Dendritic cell treated with granulocyte-macrophage colony-stimulating factor and Interleukin-4, amounts not matched to agents 40 ng/mL and 50 ng/mL, for 4 days (primary cell): ENCODE measurements at regions not wholly inside any gene's neighbourhood (a gene's known extent, or its start where the extent isn't known, plus 50 kb on each side); places are given as distances from the start of the nearest gene placed in this dataset.
"Not testable (repeated sequence)": the region's sequence is repeated elsewhere in the genome, so short reads cannot be mapped to it uniquely, and the experiment has no call there.

Experiments
- H3K27ac Mint-ChIP-seq: one replicate; pipeline ENCODE4 v1.8.0; 2022; ENCODE audit warnings: mild to moderate bottlenecking, mixed read lengths
- H3K27me3 Mint-ChIP-seq: one replicate; pipeline ENCODE4 v1.8.0; 2022; ENCODE audit warnings: mild to moderate bottlenecking, mixed read lengths
- H3K36me3 Mint-ChIP-seq: one replicate; pipeline ENCODE4 v1.8.0; 2022; ENCODE audit warnings: low read depth, mixed read lengths
- H3K4me1 Mint-ChIP-seq: one replicate; pipeline ENCODE4 v1.8.0; 2022; ENCODE audit warnings: low read depth, mixed read lengths
- H3K4me3 Mint-ChIP-seq: one replicate; pipeline ENCODE4 v1.8.0; 2022; ENCODE audit warnings: mild to moderate bottlenecking, moderate library complexity, mixed read lengths
- H3K9me3 Mint-ChIP-seq: one replicate; pipeline ENCODE4 v1.8.0; 2022; ENCODE audit warnings: mixed read lengths
- intact Hi-C: fragments of 100-400 bp; cut with micrococcal nuclease; formaldehyde crosslinking; loops from one replicate; pipeline ENCODE4 v1.15.0; 2022

GRCh38 chr6:150689900-150690590 is 90.4 kb downstream of the PLEKHG1 start:
- intact Hi-C loops: loop anchor here (5.0 to 10.0 kb wide), 2 partner anchors 52 to 125 kb away; no protein-coding TSS in a partner anchor
- Mint-ChIP-seq H3K27ac (no peak overlapping the region), H3K4me3 (no peak overlapping the region), H3K9me3 (no peaks in the 10 kb centered on the region), H3K4me1 (peaks cover 2% of the 10 kb centered on the region), H3K36me3 (no peaks in the 10 kb centered on the region), H3K27me3 (peaks cover 10% of the 10 kb centered on the region)

DNA sequence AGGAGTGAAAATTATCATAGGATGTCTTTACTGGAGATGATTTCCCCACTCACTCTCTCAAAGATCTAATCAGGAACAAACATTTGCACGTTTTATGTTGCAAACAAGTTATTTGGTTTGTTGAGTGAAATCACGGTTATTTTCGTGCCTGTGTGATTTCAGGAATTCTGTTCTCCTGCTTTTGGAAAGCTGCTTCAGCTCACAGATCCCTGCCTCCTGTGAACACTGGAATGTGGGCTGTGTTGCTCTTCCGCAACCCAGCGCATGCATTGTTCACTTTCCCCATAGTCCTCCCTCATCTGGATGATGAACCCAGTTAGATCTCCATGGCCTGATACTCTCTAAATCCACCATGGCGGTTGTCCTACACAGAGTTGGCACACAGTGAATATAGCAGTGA is 91.0 kb downstream of the PLEKHG1 start:
- Mint-ChIP-seq H3K27ac (no peak overlapping the region), H3K4me1 (no peaks in the 10 kb centered on the region), H3K9me3 (no peaks in the 10 kb centered on the region), H3K27me3 (peaks cover 10% of the 10 kb centered on the region), H3K4me3 (no peak overlapping the region), H3K36me3 (no peaks in the 10 kb centered on the region)
- intact Hi-C loops: no loop called here

GRCh38 chr6:150691463-150691862 is 91.8 kb downstream of the PLEKHG1 start:
- H3K4me1 Mint-ChIP-seq: no peaks in the 10 kb centered on the region
- intact Hi-C loops: no loop called here
- no peaks in the 10 kb centered on the region for H3K9me3 Mint-ChIP-seq
- no peak overlapping the region for H3K27ac Mint-ChIP-seq
- H3K4me3 Mint-ChIP-seq: no peak overlapping the region
- no peaks in the 10 kb centered on the region for H3K36me3 Mint-ChIP-seq
- H3K27me3 Mint-ChIP-seq: peaks cover 10% of the 10 kb centered on the region

DNA sequence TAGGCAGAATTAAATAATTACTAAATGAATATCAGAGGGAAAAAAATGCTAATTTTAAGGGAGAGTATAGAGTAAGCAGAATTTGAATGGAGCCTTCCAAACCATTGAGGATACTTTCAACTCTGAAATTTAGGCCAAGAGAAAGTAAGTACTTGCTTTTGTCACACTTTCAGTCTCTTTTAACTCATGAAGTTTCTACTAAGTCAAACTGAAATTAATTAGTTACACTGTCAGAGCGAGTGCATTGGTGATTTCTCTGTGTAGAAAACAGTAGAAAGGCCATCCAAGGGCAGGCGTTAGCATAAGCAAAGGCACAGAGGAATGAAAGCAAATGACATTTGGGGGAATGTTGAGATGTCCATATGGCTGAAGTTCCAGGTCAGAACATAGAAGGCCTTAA is 92.9 kb downstream of the PLEKHG1 start:
- intact Hi-C loops: no loop called here
- no peak overlapping the region for H3K27ac Mint-ChIP-seq
- no peaks in the 10 kb centered on the region for H3K36me3 Mint-ChIP-seq

GRCh38 chr6:150694889-150695288 is 95.2 kb downstream of the PLEKHG1 start:
- Mint-ChIP-seq H3K9me3 (no peaks in the 10 kb centered on the region), H3K4me3 (no peak overlapping the region), H3K36me3 (no peaks in the 10 kb centered on the region), H3K27ac (no peak overlapping the region), H3K4me1 (no peaks in the 10 kb centered on the region), H3K27me3 (peaks cover 10% of the 10 kb centered on the region)
- intact Hi-C loops: no loop called here

More for the DNA sequence above, 92.9 kb downstream of the PLEKHG1 start:
- Mint-ChIP-seq H3K27me3 (peaks cover 12% of the 10 kb centered on the region), H3K4me3 (no peak overlapping the region), H3K9me3 (no peaks in the 10 kb centered on the region), H3K4me1 (no peaks in the 10 kb centered on the region)

DNA sequence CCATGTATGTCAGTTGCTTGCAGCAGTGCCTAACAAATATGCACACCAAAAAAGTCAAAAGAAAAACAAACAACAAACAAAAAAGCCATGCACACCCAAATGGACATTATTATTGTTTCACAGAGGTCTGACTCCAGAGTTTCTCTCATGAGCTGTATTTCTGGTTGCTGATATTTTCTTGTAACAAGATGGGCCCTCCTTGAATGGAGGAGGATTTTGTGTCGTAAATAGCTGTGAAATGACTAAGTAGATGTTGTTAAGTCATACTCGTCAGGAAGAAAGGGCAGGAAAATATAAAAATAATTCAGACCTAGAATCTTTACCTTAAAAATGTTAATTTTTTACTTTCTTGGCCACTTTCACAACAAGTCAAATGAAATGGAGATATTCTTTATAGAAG is 96.0 kb downstream of the PLEKHG1 start:
- Mint-ChIP-seq H3K9me3 (no peaks in the 10 kb centered on the region), H3K4me3 (no peak overlapping the region), H3K36me3 (no peaks in the 10 kb centered on the region), H3K27ac (no peak overlapping the region), H3K27me3 (peaks cover 10% of the 10 kb centered on the region), H3K4me1 (no peaks in the 10 kb centered on the region)
- intact Hi-C loops: no loop called here

GRCh38 chr6:150696190-150696589 is 96.5 kb downstream of the PLEKHG1 start:
- Mint-ChIP-seq H3K9me3 (no peaks in the 10 kb centered on the region), H3K4me1 (no peaks in the 10 kb centered on the region), H3K27me3 (peaks cover 10% of the 10 kb centered on the region), H3K4me3 (no peak overlapping the region), H3K36me3 (no peaks in the 10 kb centered on the region), H3K27ac (no peak overlapping the region)
- intact Hi-C loops: no loop called here

DNA sequence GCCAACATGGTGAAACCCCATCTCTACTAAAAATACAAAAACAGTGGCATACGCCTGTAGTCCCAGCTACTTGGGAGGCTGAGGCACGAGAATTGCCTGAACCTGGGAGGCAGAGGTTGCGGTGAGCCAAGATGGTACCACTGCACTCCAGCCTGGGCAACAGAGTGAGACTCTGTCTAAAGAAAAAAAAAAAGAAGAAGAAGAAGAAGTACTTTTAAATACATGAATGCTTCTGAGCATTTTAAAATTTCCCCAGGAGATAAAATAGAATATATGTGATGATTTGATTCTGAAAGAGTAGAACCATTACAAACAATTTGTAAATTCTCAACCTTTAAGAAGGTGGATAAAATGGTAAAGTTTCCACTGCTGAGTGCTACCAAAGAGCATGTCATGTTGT is 97.2 kb downstream of the PLEKHG1 start:
- H3K4me1 Mint-ChIP-seq, intact Hi-C loops, H3K36me3 Mint-ChIP-seq: not testable (repeated sequence)

GRCh38 chr6:150697515-150697914 is 97.8 kb downstream of the PLEKHG1 start:
- Mint-ChIP-seq H3K4me3 (no peak overlapping the region), H3K27ac (no peak overlapping the region), H3K4me1 (peaks cover 1% of the 10 kb centered on the region), H3K9me3 (no peaks in the 10 kb centered on the region), H3K27me3 (peaks cover 10% of the 10 kb centered on the region), H3K36me3 (no peaks in the 10 kb centered on the region)
- intact Hi-C loops: no loop called here

More for the DNA sequence above, 97.2 kb downstream of the PLEKHG1 start:
- not testable (repeated sequence) for H3K27ac Mint-ChIP-seq, H3K4me3 Mint-ChIP-seq, H3K9me3 Mint-ChIP-seq
- H3K27me3 Mint-ChIP-seq: peaks cover 10% of the 10 kb centered on the region

DNA sequence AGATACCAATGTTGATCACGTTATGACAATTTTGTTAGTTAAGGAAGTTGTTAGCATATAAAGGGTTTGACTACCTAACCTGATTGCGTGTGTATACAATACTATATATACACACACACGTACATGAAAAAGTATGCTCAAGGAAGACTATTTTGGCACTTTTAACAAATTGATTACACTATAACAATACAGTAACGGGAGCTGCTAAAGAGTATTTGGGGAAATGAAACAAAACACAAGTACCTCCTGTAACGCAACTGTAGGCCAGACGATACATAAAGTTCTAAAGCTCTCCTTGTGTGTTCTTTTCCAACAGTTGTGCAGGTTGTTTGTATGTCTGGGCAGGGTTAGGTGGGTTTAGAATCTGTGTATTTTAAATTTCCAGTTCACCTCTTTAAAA is 98.7 kb downstream of the PLEKHG1 start:
- Mint-ChIP-seq H3K36me3 (no peaks in the 10 kb centered on the region), H3K27me3 (peaks cover 8% of the 10 kb centered on the region), H3K27ac (no peak overlapping the region), H3K4me1 (peaks cover 6% of the 10 kb centered on the region), H3K9me3 (no peaks in the 10 kb centered on the region), H3K4me3 (no peak overlapping the region)
- intact Hi-C loops: no loop called here

GRCh38 chr6:150702675-150703074 is 103.0 kb downstream of the PLEKHG1 start:
- Mint-ChIP-seq H3K27me3 (peaks cover 2% of the 10 kb centered on the region), H3K9me3 (no peaks in the 10 kb centered on the region), H3K4me3 (no peak overlapping the region), H3K4me1 (peaks cover 11% of the 10 kb centered on the region), H3K36me3 (no peaks in the 10 kb centered on the region), H3K27ac (no peak overlapping the region)
- intact Hi-C loops: no loop called here

- Mint-ChIP-seq H3K27ac (no peak overlapping the region), H3K9me3 (no peaks in the 10 kb centered on the region), H3K4me1 (peaks cover 16% of the 10 kb centered on the region), H3K36me3 (no peaks in the 10 kb centered on the region), H3K27me3 (peaks cover 5% of the 10 kb centered on the region), H3K4me3 (no peak overlapping the region)
- intact Hi-C loops: no loop called here
These were observed 104.9 kb downstream of the PLEKHG1 start for GRCh38 chr6:150704447-150705192.

DNA sequence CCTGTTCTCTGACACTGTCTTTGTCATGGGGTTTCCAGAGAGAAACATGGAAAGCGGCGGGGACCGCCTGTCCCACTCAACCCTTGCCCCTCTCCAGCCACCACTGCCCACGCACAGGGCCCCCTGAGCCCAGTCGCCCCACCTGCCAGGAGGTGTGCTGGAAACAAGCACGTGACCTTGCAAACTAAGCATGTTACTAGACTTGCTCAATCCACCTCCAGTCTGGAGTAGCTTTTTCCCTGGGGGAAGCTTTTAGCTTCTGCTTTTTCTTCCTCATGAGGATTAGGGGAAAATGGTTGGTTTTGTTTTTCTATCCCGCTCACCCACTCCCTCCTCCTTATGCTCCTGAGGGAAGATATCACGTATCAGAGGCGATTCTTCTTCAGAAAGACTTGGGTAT is 105.7 kb downstream of the PLEKHG1 start:
- Mint-ChIP-seq H3K4me3 (no peak overlapping the region), H3K9me3 (no peaks in the 10 kb centered on the region), H3K27me3 (peaks cover 5% of the 10 kb centered on the region), H3K36me3 (no peaks in the 10 kb centered on the region), H3K27ac (no peak overlapping the region), H3K4me1 (peaks cover 16% of the 10 kb centered on the region)
- intact Hi-C loops: no loop called here

GRCh38 chr6:150710236-150710635 is 110.6 kb downstream of the PLEKHG1 start:
- no peak overlapping the region for H3K4me3 Mint-ChIP-seq

More at GRCh38 chr6:150710236-150710635, 110.6 kb downstream of the PLEKHG1 start:
- no peaks in the 10 kb centered on the region for H3K36me3 Mint-ChIP-seq
- H3K9me3 Mint-ChIP-seq: no peaks in the 10 kb centered on the region
- peaks cover 10% of the 10 kb centered on the region for H3K4me1 Mint-ChIP-seq
- intact Hi-C loops: no loop called here
- peaks cover 10% of the 10 kb centered on the region for H3K27me3 Mint-ChIP-seq
- H3K27ac Mint-ChIP-seq: no peak overlapping the region
